ENCODE measurements at regions not wholly inside any gene's neighbourhood (a gene's known extent, or its start where the extent isn't known, plus 50 kb on each side); places are given as distances from the start of the nearest gene placed in this dataset.

GRCh38 chr10:78186572-78186971 is 152.9 kb downstream of the RPS24 start:
- no peak for DNase-seq (ENCODE audit: low spot score)

- DNase-seq (ENCODE audit: low spot score): no peak
Measured at GRCh38 chr10:78187371-78187770, 153.7 kb downstream of the RPS24 start.

GRCh38 chr10:78188446-78188845 is 154.8 kb downstream of the RPS24 start:
- DNase-seq (ENCODE audit: low spot score): no peak

- DNase-seq (ENCODE audit: low spot score): no peak
Measured at GRCh38 chr10:78190051-78190825, 156.6 kb downstream of the RPS24 start.

GRCh38 chr10:78191301-78191700 is 157.6 kb downstream of the RPS24 start:
- no peak for DNase-seq (ENCODE audit: low spot score)

- DNase-seq (ENCODE audit: low spot score): no peak
Measured at GRCh38 chr10:78193189-78193588, 159.5 kb downstream of the RPS24 start.

GRCh38 chr10:78194050-78194449 is 160.4 kb downstream of the RPS24 start:
- DNase-seq (ENCODE audit: low spot score): no peak

- no peak for DNase-seq (ENCODE audit: low spot score)
Measured at GRCh38 chr10:78194539-78195402, 161.1 kb downstream of the RPS24 start.

- DNase-seq (ENCODE audit: low spot score): no peak
Measured at GRCh38 chr10:78196396-78196795, 162.7 kb downstream of the RPS24 start.

- DNase-seq (ENCODE audit: low spot score): no peak
Measured at GRCh38 chr10:78196964-78197363, 163.3 kb downstream of the RPS24 start.

GRCh38 chr10:78197628-78198272 is 164.1 kb downstream of the RPS24 start:
- DNase-seq (ENCODE audit: low spot score): no peak

- no peak for DNase-seq (ENCODE audit: low spot score)
Measured at GRCh38 chr10:78199005-78199725, 165.5 kb downstream of the RPS24 start.

GRCh38 chr10:78199759-78200158 is 166.1 kb downstream of the RPS24 start:
- DNase-seq (ENCODE audit: low spot score): no peak

GRCh38 chr10:78200686-78201085 is 167.0 kb downstream of the RPS24 start:
- DNase-seq (ENCODE audit: low spot score): peak; percentile 63

GRCh38 chr10:78202386-78202785 is 168.7 kb downstream of the RPS24 start:
- DNase-seq (ENCODE audit: low spot score): no peak

- no peak for DNase-seq (ENCODE audit: low spot score)
Measured at GRCh38 chr10:78203915-78204818, 170.5 kb downstream of the RPS24 start.

GRCh38 chr10:78205457-78206016 is 171.9 kb downstream of the RPS24 start:
- DNase-seq (ENCODE audit: low spot score): no peak

- DNase-seq (ENCODE audit: low spot score): no peak
Measured at GRCh38 chr10:78207216-78207615, 173.6 kb downstream of the RPS24 start.

- DNase-seq (ENCODE audit: low spot score): no peak
Measured at GRCh38 chr10:78207776-78208175, 174.1 kb downstream of the RPS24 start.

- DNase-seq (ENCODE audit: low spot score): no peak
Measured at GRCh38 chr10:78209970-78210369, 176.3 kb downstream of the RPS24 start.

GRCh38 chr10:78210548-78210947 is 176.9 kb downstream of the RPS24 start:
- DNase-seq (ENCODE audit: low spot score): no peak
